Heart left ventricle (tissue), 13 donors: ENCODE measurements at regions not wholly inside any gene's neighbourhood (a gene's known extent, or its start where the extent isn't known, plus 50 kb on each side); places are given as distances from the start of the nearest gene placed in this dataset.

ENCODE experiments used
- CTCF ChIP-seq, 12 donors: fragments of 200-600 bp; sonication (generic) in 4 of 12; IDR thresholded peaks; one replicate each; pipeline versions ENCODE4 v1.5.0 to v1.8.0; 2018 to 2022; ENCODE audit warnings: antibody characterized with exemption in 12 of 12, mild to moderate bottlenecking in 5 of 12
- POLR2A ChIP-seq, 2 donors: fragments of 450-650 bp; IDR thresholded peaks; one replicate each; pipeline ENCODE4 v1.6.1; 2017; ENCODE audit warnings: antibody characterized with exemption in 2 of 2, mild to moderate bottlenecking in 2 of 2, moderate library complexity in 2 of 2
- donor health status: ischemic (EF 13 %, LVEDD 7.1; RV severe dilation, severe dysfunction).
- donor health status: DM: no; HTN: yes; CAD: no.
- donor health status: DM: no; HTN: no; CAD: no.
- donor health status: ischemic (EF 25% LVEDD 6.9; RV normal size, moderate dysfunction).
- donor health status: ischemic (EF 25% LVEDD 5.7; RV mildly dilated, moderate dysfunction).
- donor health status: ischemic (EF 35%, LVEDD 5.7; RV mildly dilated, moderate dysfunction).
- donor health status: nonischemic (EF 11% LVEDD 7.7; RV severe dilation, severe dysfunction).
- donor health status: DM: yes; HTN: yes; CAD: no.
- donor health status: PGD.
- donor health status: ischemic (EF 29% LVEDD 5.4; RV normal size, mild dysfunction).
- donor health status: nonischemic (EF 23%, LVEDD 6.1; RV moderate dilation, normal function).

GRCh38 chr20:51906679-51907078, 104.4 kb upstream of the SALL4 start:
- TF ChIP-seq CTCF (IDR thresholded peaks at IDR 0.05) (no peak), POLR2A (IDR thresholded peaks at IDR 0.05) (no peak)
